ENCODE measurements at regions not wholly inside any gene's neighbourhood (a gene's known extent, or its start where the extent isn't known, plus 50 kb on each side); places are given as distances from the start of the nearest gene placed in this dataset.
A peak's percentile ranks its signal among the peaks of the same experiment; 100 is the strongest.

GRCh38 chr4:128565565-128566186 is 243.8 kb upstream of the JADE1 start:
- Histone ChIP-seq H3K4me1 (no peaks in the 10 kb centered on the region), H3K36me3 (ENCODE audit: control insufficient read depth, insufficient read depth, low read length) (no peaks in the 10 kb centered on the region), H3K27me3 (ENCODE audit: control insufficient read depth, insufficient read depth, low read length) (no peaks in the 10 kb centered on the region), H3K9ac (no peak overlapping the region), H3K79me2 (no peaks in the 10 kb centered on the region), H3K27ac (no peak overlapping the region), H3K4me2 (ENCODE audit: low read length) (no peak overlapping the region), H3K9me3 (ENCODE audit: control insufficient read depth, low read length) (no peaks in the 10 kb centered on the region), H2AFZ (no peak overlapping the region), H3K4me3 (ENCODE audit: low read depth, low read length) (no peak overlapping the region)
- TF ChIP-seq CTCF (IDR thresholded peaks at IDR 0.05): no peak

- H3K9me3 ChIP-seq (ENCODE audit: control insufficient read depth, low read length): no peaks in the 10 kb centered on the region
- H3K9ac ChIP-seq: no peak overlapping the region
- no peak overlapping the region for H3K4me2 ChIP-seq (ENCODE audit: low read length)
- H3K79me2 ChIP-seq: no peaks in the 10 kb centered on the region
- no peak overlapping the region for H2AFZ ChIP-seq
- H3K27me3 ChIP-seq (ENCODE audit: control insufficient read depth, insufficient read depth, low read length): no peaks in the 10 kb centered on the region
- H3K27ac ChIP-seq: no peak overlapping the region
- H3K4me1 ChIP-seq: no peaks in the 10 kb centered on the region
- TF ChIP-seq CTCF (IDR thresholded peaks at IDR 0.05): no peak
- H3K36me3 ChIP-seq (ENCODE audit: control insufficient read depth, insufficient read depth, low read length): no peaks in the 10 kb centered on the region
- H3K4me3 ChIP-seq (ENCODE audit: low read depth, low read length): no peak overlapping the region
Observed at GRCh38 chr4:128565054-128565453, 244.4 kb upstream of the JADE1 start.

- Histone ChIP-seq H3K9me3 (ENCODE audit: control insufficient read depth, low read length) (no peaks in the 10 kb centered on the region), H3K79me2 (no peaks in the 10 kb centered on the region), H3K4me2 (ENCODE audit: low read length) (no peak overlapping the region), H2AFZ (no peak overlapping the region), H3K4me3 (ENCODE audit: low read depth, low read length) (no peak overlapping the region), H3K9ac (no peak overlapping the region), H3K4me1 (no peaks in the 10 kb centered on the region), H3K27me3 (ENCODE audit: control insufficient read depth, insufficient read depth, low read length) (no peaks in the 10 kb centered on the region), H3K36me3 (ENCODE audit: control insufficient read depth, insufficient read depth, low read length) (no peaks in the 10 kb centered on the region), H3K27ac (no peak overlapping the region)
- TF ChIP-seq CTCF (IDR thresholded peaks at IDR 0.05): no peak
Observed at GRCh38 chr4:128564081-128564630, 245.3 kb upstream of the JADE1 start.

- H3K27me3 ChIP-seq (ENCODE audit: control insufficient read depth, insufficient read depth, low read length): no peaks in the 10 kb centered on the region
- no peaks in the 10 kb centered on the region for H3K36me3 ChIP-seq (ENCODE audit: control insufficient read depth, insufficient read depth, low read length)
- H3K4me2 ChIP-seq (ENCODE audit: low read length): peak overlapping the region; percentile 26
- no peak overlapping the region for H3K9ac ChIP-seq
- H3K27ac ChIP-seq: peak overlapping the region; percentile 27
- no peaks in the 10 kb centered on the region for H3K79me2 ChIP-seq
- no peak for TF ChIP-seq CTCF (IDR thresholded peaks at IDR 0.05)
- peak overlapping the region; percentile 63 for H2AFZ ChIP-seq
- H3K4me3 ChIP-seq (ENCODE audit: low read depth, low read length): peak overlapping the region; percentile 13
- no peaks in the 10 kb centered on the region for H3K9me3 ChIP-seq (ENCODE audit: control insufficient read depth, low read length)
- no peaks in the 10 kb centered on the region for H3K4me1 ChIP-seq
Observed at GRCh38 chr4:128560754-128561495, 248.6 kb upstream of the JADE1 start.

Data from parathyroid adenoma (tissue), 2 donors.